ENCODE measurements at regions not wholly inside any gene's neighbourhood (a gene's known extent, or its start where the extent isn't known, plus 50 kb on each side); places are given as distances from the start of the nearest gene placed in this dataset.

DNA sequence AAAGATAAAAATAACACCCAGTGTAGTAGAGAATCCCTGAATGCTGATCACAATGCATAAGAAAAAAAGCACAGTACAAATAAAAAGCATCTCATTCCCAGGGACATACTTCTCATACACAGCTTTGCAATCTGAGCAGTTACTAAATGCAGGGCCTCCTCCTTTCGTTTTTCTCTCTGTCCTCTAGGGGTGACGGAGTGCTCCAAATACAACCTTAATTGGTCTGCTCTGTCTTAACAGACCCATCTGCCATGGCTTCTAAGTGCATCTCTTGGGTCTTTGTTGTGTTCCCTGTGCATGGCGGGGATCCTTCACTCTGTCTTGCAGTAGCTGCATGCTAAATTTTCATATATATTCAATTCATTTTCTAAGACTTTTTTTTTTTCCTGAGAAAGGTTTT is 1114.2 kb upstream of the RAG2 start:
- Mint-ChIP-seq H3K27ac (ENCODE audit: unreplicated experiment) (no peak overlapping the region), H3K36me3 (ENCODE audit: insufficient read depth, unreplicated experiment) (no peaks in the 10 kb centered on the region), H3K4me1 (ENCODE audit: low read depth, unreplicated experiment) (no peaks in the 10 kb centered on the region), H3K27me3 (ENCODE audit: unreplicated experiment) (no peaks in the 10 kb centered on the region), H3K4me3 (ENCODE audit: low read depth, unreplicated experiment) (no peak overlapping the region), H3K9me3 (ENCODE audit: low read depth, unreplicated experiment) (no peaks in the 10 kb centered on the region)
- TF ChIP-seq, protein P1, sequence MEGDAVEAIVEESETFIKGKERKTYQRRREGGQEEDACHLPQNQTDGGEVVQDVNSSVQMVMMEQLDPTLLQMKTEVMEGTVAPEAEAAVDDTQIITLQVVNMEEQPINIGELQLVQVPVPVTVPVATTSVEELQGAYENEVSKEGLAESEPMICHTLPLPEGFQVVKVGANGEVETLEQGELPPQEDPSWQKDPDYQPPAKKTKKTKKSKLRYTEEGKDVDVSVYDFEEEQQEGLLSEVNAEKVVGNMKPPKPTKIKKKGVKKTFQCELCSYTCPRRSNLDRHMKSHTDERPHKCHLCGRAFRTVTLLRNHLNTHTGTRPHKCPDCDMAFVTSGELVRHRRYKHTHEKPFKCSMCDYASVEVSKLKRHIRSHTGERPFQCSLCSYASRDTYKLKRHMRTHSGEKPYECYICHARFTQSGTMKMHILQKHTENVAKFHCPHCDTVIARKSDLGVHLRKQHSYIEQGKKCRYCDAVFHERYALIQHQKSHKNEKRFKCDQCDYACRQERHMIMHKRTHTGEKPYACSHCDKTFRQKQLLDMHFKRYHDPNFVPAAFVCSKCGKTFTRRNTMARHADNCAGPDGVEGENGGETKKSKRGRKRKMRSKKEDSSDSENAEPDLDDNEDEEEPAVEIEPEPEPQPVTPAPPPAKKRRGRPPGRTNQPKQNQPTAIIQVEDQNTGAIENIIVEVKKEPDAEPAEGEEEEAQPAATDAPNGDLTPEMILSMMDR (IDR thresholded peaks at IDR 0.05; ENCODE audit: unreplicated experiment), result no peak
- BruUV-seq (replicated peaks), result no TSS peak
- intact Hi-C loops (cut with micrococcal nuclease; ENCODE audit: unreplicated experiment), result no loop called here
- CTCF ChIA-PET, result interaction anchor here (0.6 kb wide), 1 partner anchor 440 kb away, joined by 4 read pairs; no protein-coding TSS in a partner anchor
- no peak for DNase-seq

DNA sequence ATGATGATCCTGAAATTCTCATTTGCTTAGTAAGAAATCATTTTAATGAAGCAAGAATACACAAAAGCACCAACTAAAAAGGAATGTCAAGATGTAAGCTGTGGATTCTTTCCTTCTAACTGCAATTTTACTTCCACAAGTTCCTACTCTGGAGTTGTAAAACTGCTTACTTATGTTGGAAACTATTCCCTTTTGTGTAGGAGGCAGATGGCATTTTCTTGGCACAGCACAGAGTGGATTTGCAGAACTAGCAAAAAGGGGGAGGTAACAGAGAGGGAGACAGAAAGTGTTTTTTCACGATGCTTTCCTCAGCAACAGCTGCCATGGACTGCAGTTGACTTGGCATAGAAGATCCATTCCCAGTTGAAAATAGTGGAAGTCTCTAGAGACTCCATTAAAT is 1112.0 kb upstream of the RAG2 start:
- Mint-ChIP-seq H3K27ac (ENCODE audit: unreplicated experiment) (no peak overlapping the region), H3K27me3 (ENCODE audit: unreplicated experiment) (no peaks in the 10 kb centered on the region), H3K4me1 (ENCODE audit: low read depth, unreplicated experiment) (no peaks in the 10 kb centered on the region), H3K36me3 (ENCODE audit: insufficient read depth, unreplicated experiment) (no peaks in the 10 kb centered on the region), H3K9me3 (ENCODE audit: low read depth, unreplicated experiment) (no peaks in the 10 kb centered on the region), H3K4me3 (ENCODE audit: low read depth, unreplicated experiment) (no peak overlapping the region)
- TF ChIP-seq, protein P1 (IDR thresholded peaks at IDR 0.05; ENCODE audit: unreplicated experiment), result no peak
- no peak for DNase-seq
- CTCF ChIA-PET, result no interaction called here
- intact Hi-C loops (cut with micrococcal nuclease; ENCODE audit: unreplicated experiment), result no loop called here
- BruUV-seq (replicated peaks), result no TSS peak

GRCh38 chr11:37704791-37705190 is 1106.8 kb upstream of the RAG2 start:
- Mint-ChIP-seq H3K27ac (ENCODE audit: unreplicated experiment) (no peak overlapping the region), H3K36me3 (ENCODE audit: insufficient read depth, unreplicated experiment) (no peaks in the 10 kb centered on the region), H3K4me3 (ENCODE audit: low read depth, unreplicated experiment) (no peak overlapping the region), H3K27me3 (ENCODE audit: unreplicated experiment) (no peaks in the 10 kb centered on the region), H3K4me1 (ENCODE audit: low read depth, unreplicated experiment) (no peaks in the 10 kb centered on the region), H3K9me3 (ENCODE audit: low read depth, unreplicated experiment) (no peaks in the 10 kb centered on the region)
- BruUV-seq (replicated peaks), result no TSS peak
- DNase-seq, result no peak
- TF ChIP-seq, protein P1 (IDR thresholded peaks at IDR 0.05; ENCODE audit: unreplicated experiment), result no peak
- CTCF ChIA-PET, result interaction anchor here (0.6 kb wide), 1 partner anchor 1037 kb away, joined by 8 read pairs; no protein-coding TSS in a partner anchor
- intact Hi-C loops (cut with micrococcal nuclease; ENCODE audit: unreplicated experiment), result no loop called here

DNA sequence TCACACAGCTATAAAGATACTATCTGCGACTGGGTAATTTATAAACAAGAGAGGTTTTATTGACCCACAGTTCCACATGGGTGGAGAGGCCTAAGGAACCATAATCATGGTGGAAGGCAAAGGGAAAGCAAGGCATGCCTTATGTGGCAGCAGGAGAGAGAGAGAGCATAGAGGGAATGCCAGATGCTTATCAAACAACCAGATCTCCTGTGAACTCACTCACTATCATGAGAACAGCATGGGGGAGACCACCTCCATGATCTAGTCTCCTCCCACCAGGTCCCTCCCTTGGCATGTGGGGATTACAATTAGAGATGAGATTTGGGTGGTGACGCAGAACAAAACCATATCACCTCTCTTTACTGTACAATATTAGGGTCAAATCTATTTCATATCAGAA is 1101.6 kb upstream of the RAG2 start:
- no peak for DNase-seq
- H3K36me3 Mint-ChIP-seq (ENCODE audit: insufficient read depth, unreplicated experiment), result no peaks in the 10 kb centered on the region
- H3K27ac Mint-ChIP-seq (ENCODE audit: unreplicated experiment), result no peak overlapping the region
- no peaks in the 10 kb centered on the region for H3K27me3 Mint-ChIP-seq (ENCODE audit: unreplicated experiment)
- CTCF ChIA-PET, result no interaction called here
- H3K4me1 Mint-ChIP-seq (ENCODE audit: low read depth, unreplicated experiment), result no peaks in the 10 kb centered on the region
- no peak overlapping the region for H3K4me3 Mint-ChIP-seq (ENCODE audit: low read depth, unreplicated experiment)
- BruUV-seq (replicated peaks), result no TSS peak
- H3K9me3 Mint-ChIP-seq (ENCODE audit: low read depth, unreplicated experiment), result peaks cover 2% of the 10 kb centered on the region
- intact Hi-C loops (cut with micrococcal nuclease; ENCODE audit: unreplicated experiment), result no loop called here
- TF ChIP-seq, protein P1 (IDR thresholded peaks at IDR 0.05; ENCODE audit: unreplicated experiment), result no peak

Data from Calu3 (cell line).